PFSK-1 (cell line): ENCODE measurements at regions not wholly inside any gene's neighbourhood (a gene's known extent, or its start where the extent isn't known, plus 50 kb on each side); places are given as distances from the start of the nearest gene placed in this dataset.

Experiments used
- FOXP2 ChIP-seq: optimal IDR thresholded peaks from 2 replicates; pipeline ENCODE3; 2011; ENCODE audit warnings: borderline replicate concordance, control low read depth, inconsistent platforms; ENCODE audit not compliant: insufficient read depth; ENCODE audit errors: extremely low read length, extremely low read depth
- POLR2AphosphoS5 ChIP-seq: IDR thresholded peaks from 2 replicates; pipeline ENCODE4 v1.6.1; 2012; ENCODE audit warnings: low read depth, mild to moderate bottlenecking, control low read depth, low read length, moderate library complexity
- SIN3A ChIP-seq: IDR thresholded peaks from 2 replicates; pipeline ENCODE4 v1.6.1; 2012; ENCODE audit warnings: mild to moderate bottlenecking, low read length, moderate library complexity, borderline replicate concordance; ENCODE audit not compliant: insufficient read depth
- TAF1 ChIP-seq: IDR thresholded peaks from 2 replicates; pipeline ENCODE4 v1.6.1; 2012; ENCODE audit warnings: low read length, control low read depth, borderline replicate concordance; ENCODE audit not compliant: insufficient read depth
- TF ChIP-seq, protein P1 (sequence below), 2 experiments: IDR thresholded peaks; 2 replicates each; pipeline versions ENCODE4 v1.6.1 to v1.8.0; 2011 to 2012; ENCODE audit warnings: low read depth in 2 of 2, low read length in 2 of 2, control low read depth in 1 of 2, inconsistent platforms in 1 of 2, mild to moderate bottlenecking in 1 of 2, moderate library complexity in 1 of 2; ENCODE audit not compliant: insufficient read depth in 1 of 2

GRCh38 chr2:149783284-149783683 lies 195.7 kb upstream of the MMADHC start:
- TF ChIP-seq, protein P1, sequence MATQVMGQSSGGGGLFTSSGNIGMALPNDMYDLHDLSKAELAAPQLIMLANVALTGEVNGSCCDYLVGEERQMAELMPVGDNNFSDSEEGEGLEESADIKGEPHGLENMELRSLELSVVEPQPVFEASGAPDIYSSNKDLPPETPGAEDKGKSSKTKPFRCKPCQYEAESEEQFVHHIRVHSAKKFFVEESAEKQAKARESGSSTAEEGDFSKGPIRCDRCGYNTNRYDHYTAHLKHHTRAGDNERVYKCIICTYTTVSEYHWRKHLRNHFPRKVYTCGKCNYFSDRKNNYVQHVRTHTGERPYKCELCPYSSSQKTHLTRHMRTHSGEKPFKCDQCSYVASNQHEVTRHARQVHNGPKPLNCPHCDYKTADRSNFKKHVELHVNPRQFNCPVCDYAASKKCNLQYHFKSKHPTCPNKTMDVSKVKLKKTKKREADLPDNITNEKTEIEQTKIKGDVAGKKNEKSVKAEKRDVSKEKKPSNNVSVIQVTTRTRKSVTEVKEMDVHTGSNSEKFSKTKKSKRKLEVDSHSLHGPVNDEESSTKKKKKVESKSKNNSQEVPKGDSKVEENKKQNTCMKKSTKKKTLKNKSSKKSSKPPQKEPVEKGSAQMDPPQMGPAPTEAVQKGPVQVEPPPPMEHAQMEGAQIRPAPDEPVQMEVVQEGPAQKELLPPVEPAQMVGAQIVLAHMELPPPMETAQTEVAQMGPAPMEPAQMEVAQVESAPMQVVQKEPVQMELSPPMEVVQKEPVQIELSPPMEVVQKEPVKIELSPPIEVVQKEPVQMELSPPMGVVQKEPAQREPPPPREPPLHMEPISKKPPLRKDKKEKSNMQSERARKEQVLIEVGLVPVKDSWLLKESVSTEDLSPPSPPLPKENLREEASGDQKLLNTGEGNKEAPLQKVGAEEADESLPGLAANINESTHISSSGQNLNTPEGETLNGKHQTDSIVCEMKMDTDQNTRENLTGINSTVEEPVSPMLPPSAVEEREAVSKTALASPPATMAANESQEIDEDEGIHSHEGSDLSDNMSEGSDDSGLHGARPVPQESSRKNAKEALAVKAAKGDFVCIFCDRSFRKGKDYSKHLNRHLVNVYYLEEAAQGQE (IDR thresholded peaks at IDR 0.05; ENCODE audit: insufficient read depth in 1 of 2, low read depth in 2 of 2, low read length in 2 of 2) = no peak
- TF ChIP-seq FOXP2 = no peak
- no peak for TF ChIP-seq POLR2AphosphoS5
- TF ChIP-seq TAF1 = no peak
- TF ChIP-seq SIN3A = no peak

GRCh38 chr2:149782572-149782971 lies 195.0 kb upstream of the MMADHC start:
- TF ChIP-seq, protein P1 (IDR thresholded peaks at IDR 0.05; ENCODE audit: insufficient read depth in 1 of 2, low read depth in 2 of 2, low read length in 2 of 2) = no peak
- TF ChIP-seq FOXP2 (no peak), SIN3A (no peak), TAF1 (no peak), POLR2AphosphoS5 (no peak)

- TF ChIP-seq POLR2AphosphoS5 (no peak), FOXP2 (no peak), SIN3A (no peak), TAF1 (no peak)
Observed at GRCh38 chr2:149781263-149781808, 193.8 kb upstream of the MMADHC start.

DNA sequence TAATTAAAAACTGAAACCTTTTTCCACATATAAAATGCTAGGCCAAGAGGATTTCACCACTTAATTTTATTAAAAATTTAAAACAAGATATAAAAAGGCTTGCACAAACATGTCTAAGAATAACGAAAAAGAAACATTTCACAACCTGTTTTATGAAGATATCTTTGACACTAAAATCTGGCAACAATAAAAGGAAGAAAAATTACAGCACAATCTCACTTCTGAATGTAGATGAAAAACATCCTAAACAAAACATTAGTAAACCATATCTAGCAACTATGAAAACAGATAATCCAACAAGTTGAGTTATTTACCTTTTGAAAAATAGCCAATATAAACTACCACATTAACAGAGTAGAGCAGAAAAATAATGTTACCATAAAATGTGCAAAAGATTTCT lies 185.4 kb upstream of the MMADHC start:
- TF ChIP-seq POLR2AphosphoS5 (no peak), TAF1 (no peak), SIN3A (no peak), FOXP2 (no peak)
- TF ChIP-seq, protein P1 (IDR thresholded peaks at IDR 0.05; ENCODE audit: insufficient read depth in 1 of 2, low read depth in 2 of 2, low read length in 2 of 2) = no peak

GRCh38 chr2:149768320-149768799 lies 180.8 kb upstream of the MMADHC start:
- TF ChIP-seq FOXP2 (no peak), POLR2AphosphoS5 (no peak), SIN3A (no peak), TAF1 (no peak)
- TF ChIP-seq, protein P1 (IDR thresholded peaks at IDR 0.05; ENCODE audit: insufficient read depth in 1 of 2, low read depth in 2 of 2, low read length in 2 of 2) = no peak
